ENCODE measurements at regions not wholly inside any gene's neighbourhood (a gene's known extent, or its start where the extent isn't known, plus 50 kb on each side); places are given as distances from the start of the nearest gene placed in this dataset.

- TF ChIP-seq YY1 (IDR thresholded peaks at IDR 0.05; ENCODE audit: insufficient read depth, insufficient read length) (no peak), SUZ12 (IDR thresholded peaks at IDR 0.05; ENCODE audit: extremely low read depth, insufficient read depth, insufficient read length) (no peak)
These were observed 123.6 kb downstream of the CHST1 start for GRCh38 chr11:45541693-45542434.

All from NT2/D1 (cell line).